H9 (cell line): ENCODE measurements at regions not wholly inside any gene's neighbourhood (a gene's known extent, or its start where the extent isn't known, plus 50 kb on each side); places are given as distances from the start of the nearest gene placed in this dataset.

ENCODE experiments used
- DNase-seq: peaks from one replicate; pipeline ENCODE4 v3.0.0-alpha.2; 2017
- H2AFZ ChIP-seq: one replicate; pipeline ENCODE4 v1.6.1; 2013; ENCODE audit warnings: mild to moderate bottlenecking, low read length, control low read depth, moderate library complexity
- H2AK5ac ChIP-seq: 2 replicates; pipeline ENCODE4 v1.6.1; 2013; ENCODE audit warnings: low read length, control low read depth, mixed read lengths; ENCODE audit not compliant: insufficient read length
- H2BK120ac ChIP-seq: one replicate; pipeline ENCODE4 v1.6.1; 2013; ENCODE audit warnings: low read depth, mild to moderate bottlenecking, low read length, control low read depth, inconsistent platforms; ENCODE audit not compliant: poor library complexity, severe bottlenecking
- H2BK12ac ChIP-seq: 2 replicates; pipeline ENCODE4 v1.6.1; 2013; ENCODE audit warnings: low read length, control low read depth, mixed read lengths, low read depth; ENCODE audit not compliant: insufficient read length
- H2BK15ac ChIP-seq: 2 replicates; pipeline ENCODE4 v1.6.1; 2013; ENCODE audit warnings: low read depth, low read length, control low read depth
- H2BK20ac ChIP-seq: one replicate; pipeline ENCODE4 v1.6.1; 2013; ENCODE audit warnings: low read depth, mild to moderate bottlenecking, low read length, control low read depth, inconsistent platforms; ENCODE audit not compliant: poor library complexity, severe bottlenecking
- H2BK5ac ChIP-seq: 2 replicates; pipeline ENCODE4 v1.6.1; 2013; ENCODE audit warnings: low read length, control low read depth, mixed read lengths; ENCODE audit not compliant: insufficient read length
- H3K14ac ChIP-seq: 2 replicates; pipeline ENCODE4 v1.6.1; 2013; ENCODE audit warnings: low read length, control low read depth; ENCODE audit not compliant: insufficient read depth
- H3K18ac ChIP-seq: 2 replicates; pipeline ENCODE4 v1.6.1; 2013; ENCODE audit warnings: low read depth, mild to moderate bottlenecking, mixed read lengths, low read length, control low read depth; ENCODE audit not compliant: insufficient read length
- H3K23ac ChIP-seq: 2 replicates; pipeline ENCODE4 v1.6.1; 2013; ENCODE audit warnings: low read length, control low read depth, mixed read lengths, low read depth; ENCODE audit not compliant: insufficient read length
- H3K23me2 ChIP-seq: 2 replicates; pipeline ENCODE4 v1.6.1; 2013; ENCODE audit warnings: low read depth, mild to moderate bottlenecking, mixed read lengths, low read length, control low read depth; ENCODE audit not compliant: insufficient read length, poor library complexity, severe bottlenecking
- H3K27ac ChIP-seq: 2 replicates; pipeline ENCODE4 v1.5.1; 2013; ENCODE audit warnings: low read length, control low read depth, mixed read lengths, low read depth; ENCODE audit not compliant: insufficient read length
- H3K27me3 ChIP-seq: 2 replicates; pipeline ENCODE4 v1.6.1; 2013; ENCODE audit warnings: low read length, control low read depth, inconsistent platforms; ENCODE audit not compliant: insufficient read depth
- H3K4ac ChIP-seq: 2 replicates; pipeline ENCODE4 v1.6.1; 2013; ENCODE audit warnings: low read depth, mild to moderate bottlenecking, control low read depth, inconsistent platforms, low read length, moderate library complexity
- H3K4me1 ChIP-seq: 2 replicates; pipeline ENCODE4 v1.6.1; 2013; ENCODE audit warnings: low read length, control low read depth, inconsistent platforms; ENCODE audit not compliant: insufficient read depth
- H3K4me2 ChIP-seq: 2 replicates; pipeline ENCODE4 v1.6.1; 2013; ENCODE audit warnings: low read length, control low read depth, mixed read lengths; ENCODE audit not compliant: insufficient read length, insufficient read depth
- H3K56ac ChIP-seq: 2 replicates; pipeline ENCODE4 v1.6.1; 2013; ENCODE audit warnings: low read depth, mild to moderate bottlenecking, mixed read lengths, low read length, control low read depth; ENCODE audit not compliant: insufficient read length
- H3K79me1 ChIP-seq: 2 replicates; pipeline ENCODE4 v1.6.1; 2013; ENCODE audit warnings: low read depth, mild to moderate bottlenecking, moderate library complexity, low read length, control low read depth, inconsistent platforms; ENCODE audit not compliant: insufficient read depth, poor library complexity, severe bottlenecking
- H3K79me2 ChIP-seq: 2 replicates; pipeline ENCODE4 v1.6.1; 2013; ENCODE audit warnings: low read length, control low read depth, inconsistent platforms; ENCODE audit not compliant: insufficient read depth
- H3K9ac ChIP-seq: 2 replicates; pipeline ENCODE4 v1.6.1; 2013; ENCODE audit warnings: low read length, control low read depth, mixed read lengths; ENCODE audit not compliant: insufficient read length; ENCODE audit errors: extremely low read depth
- H3K9me3 ChIP-seq: one replicate; pipeline ENCODE4 v1.6.1; 2013; ENCODE audit warnings: low read depth, low read length, inconsistent platforms; ENCODE audit not compliant: control insufficient read depth
- H3T11ph ChIP-seq: one replicate; pipeline ENCODE4 v1.6.1; 2013; ENCODE audit warnings: mild to moderate bottlenecking, low read length, control low read depth, inconsistent platforms
- H4K20me1 ChIP-seq: one replicate; pipeline ENCODE4 v1.6.1; 2013; ENCODE audit not compliant: control insufficient read depth, insufficient read length, insufficient read depth
- H4K5ac ChIP-seq: 2 replicates; pipeline ENCODE4 v1.6.1; 2013; ENCODE audit warnings: low read depth, mild to moderate bottlenecking, mixed read lengths, low read length, control low read depth; ENCODE audit not compliant: insufficient read length
- H4K8ac ChIP-seq: replicated peaks from 2 replicates; pipeline ENCODE4 v1.6.1; 2013; ENCODE audit warnings: low read length, control low read depth, mixed read lengths, low read depth; ENCODE audit not compliant: insufficient read length
- H4K91ac ChIP-seq: 2 replicates; pipeline ENCODE4 v1.6.1; 2013; ENCODE audit warnings: low read depth, mild to moderate bottlenecking, moderate library complexity, mixed read lengths, low read length, control low read depth; ENCODE audit not compliant: insufficient read length
- H3K27ac Mint-ChIP-seq, 3 experiments: 2 replicates in 2 of 3; 3 replicates in 1 of 3; pipeline ENCODE4 v1.8.0; 2020 to 2021; ENCODE audit warnings: mixed read lengths in 3 of 3, mild to moderate bottlenecking in 1 of 3, moderate library complexity in 1 of 3
- H3K27me3 Mint-ChIP-seq: 2 replicates; pipeline ENCODE4 v1.8.0; 2021; ENCODE audit warnings: low read depth, mild to moderate bottlenecking, moderate library complexity, mixed read lengths
- H3K36me3 Mint-ChIP-seq, 3 experiments: 2 replicates in 2 of 3; 3 replicates in 1 of 3; pipeline ENCODE4 v1.8.0; 2020 to 2021; ENCODE audit warnings: low read depth in 3 of 3, mixed read lengths in 3 of 3; ENCODE audit not compliant: insufficient read depth in 1 of 3
- H3K4me1 Mint-ChIP-seq, 2 experiments: 2 replicates each; pipeline ENCODE4 v1.8.0; 2020; ENCODE audit warnings: mixed read lengths in 2 of 2
- H3K4me3 Mint-ChIP-seq, 2 experiments: 2 replicates in 1 of 2; 3 replicates in 1 of 2; pipeline ENCODE4 v1.8.0; 2020 to 2021; ENCODE audit warnings: mild to moderate bottlenecking in 2 of 2, mixed read lengths in 2 of 2, moderate library complexity in 1 of 2
- H3K9me3 Mint-ChIP-seq, 2 experiments: 2 replicates in 1 of 2; 3 replicates in 1 of 2; pipeline ENCODE4 v1.8.0; 2020; ENCODE audit warnings: mild to moderate bottlenecking in 2 of 2, mixed read lengths in 2 of 2, moderate library complexity in 1 of 2
- WGBS: extraction: QIAGEN DNeasy Blood & Tissue Kit; methylation state at CpG from one replicate; pipeline ENCODE4 v1.1.7; 2013; ENCODE audit warnings: missing lambda C conversion rate, low lambda C conversion rate, mixed read lengths; ENCODE audit not compliant: insufficient read length; ENCODE audit errors: extremely low coverage; 5-methylcytosine and 5-hydroxymethylcytosine counted together
- TF ChIP-seq, protein P1 (sequence below): fragments of 200-600 bp; sonication (generic); conservative IDR thresholded peaks from 3 replicates; pipeline ENCODE4 v1.8.0; 2021; ENCODE audit warnings: antibody characterized with exemption, mild to moderate bottlenecking

DNA sequence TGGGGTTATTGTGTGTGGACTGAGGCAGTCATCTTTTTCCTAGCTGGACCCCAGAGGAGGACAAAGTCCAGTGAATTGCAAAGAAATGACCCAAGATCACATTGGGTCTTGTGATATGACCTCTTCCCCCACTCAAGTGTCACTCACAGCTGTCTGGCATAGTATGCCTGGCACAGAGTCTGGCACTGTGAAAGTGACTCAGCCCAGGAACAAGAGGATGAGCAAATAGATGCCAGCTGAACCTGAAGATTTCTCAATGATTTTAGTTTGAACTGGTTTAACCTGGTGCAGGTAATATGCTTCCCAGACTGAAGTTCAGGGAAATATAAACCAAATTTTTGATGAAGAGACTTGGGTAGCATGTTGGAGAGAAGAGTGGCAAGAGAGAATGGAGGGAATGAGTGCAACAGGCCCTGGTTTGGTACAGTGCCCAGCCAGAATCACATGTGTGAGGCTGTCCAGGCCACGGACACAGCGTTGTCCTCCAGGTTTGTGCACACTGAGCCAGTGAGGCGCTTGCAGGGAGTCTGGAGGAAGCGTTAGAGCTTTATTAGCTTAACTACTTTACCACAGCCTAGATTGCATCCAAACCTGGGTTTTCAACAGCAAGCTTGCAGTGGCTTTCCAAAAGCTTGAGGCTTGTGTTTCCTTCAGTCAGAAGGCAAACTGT, 332.9 kb downstream of the NUAK1 start:
- H3K36me3 Mint-ChIP-seq, result no peaks in the 10 kb centered on the region
- DNase-seq, result no peak
- no peak overlapping the region for H4K5ac ChIP-seq
- no peak overlapping the region for H2BK15ac ChIP-seq
- H3K4me1 ChIP-seq, result no peaks in the 10 kb centered on the region
- H2BK5ac ChIP-seq, result no peak overlapping the region
- H4K20me1 ChIP-seq, result no peaks in the 10 kb centered on the region
- H3K4ac ChIP-seq, result no peak overlapping the region
- H2AFZ ChIP-seq, result no peak overlapping the region
- no peak overlapping the region for H3K4me2 ChIP-seq
- no peak overlapping the region for H3K56ac ChIP-seq
- H3K27me3 Mint-ChIP-seq, result no peaks in the 10 kb centered on the region; the same call in 1 of the 2 replicates
- H3K9ac ChIP-seq, result no peak overlapping the region
- TF ChIP-seq, protein P1, sequence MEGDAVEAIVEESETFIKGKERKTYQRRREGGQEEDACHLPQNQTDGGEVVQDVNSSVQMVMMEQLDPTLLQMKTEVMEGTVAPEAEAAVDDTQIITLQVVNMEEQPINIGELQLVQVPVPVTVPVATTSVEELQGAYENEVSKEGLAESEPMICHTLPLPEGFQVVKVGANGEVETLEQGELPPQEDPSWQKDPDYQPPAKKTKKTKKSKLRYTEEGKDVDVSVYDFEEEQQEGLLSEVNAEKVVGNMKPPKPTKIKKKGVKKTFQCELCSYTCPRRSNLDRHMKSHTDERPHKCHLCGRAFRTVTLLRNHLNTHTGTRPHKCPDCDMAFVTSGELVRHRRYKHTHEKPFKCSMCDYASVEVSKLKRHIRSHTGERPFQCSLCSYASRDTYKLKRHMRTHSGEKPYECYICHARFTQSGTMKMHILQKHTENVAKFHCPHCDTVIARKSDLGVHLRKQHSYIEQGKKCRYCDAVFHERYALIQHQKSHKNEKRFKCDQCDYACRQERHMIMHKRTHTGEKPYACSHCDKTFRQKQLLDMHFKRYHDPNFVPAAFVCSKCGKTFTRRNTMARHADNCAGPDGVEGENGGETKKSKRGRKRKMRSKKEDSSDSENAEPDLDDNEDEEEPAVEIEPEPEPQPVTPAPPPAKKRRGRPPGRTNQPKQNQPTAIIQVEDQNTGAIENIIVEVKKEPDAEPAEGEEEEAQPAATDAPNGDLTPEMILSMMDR, result no peak
- H2BK20ac ChIP-seq, result no peak overlapping the region
- no peaks in the 10 kb centered on the region for H3K23me2 ChIP-seq
- H3K14ac ChIP-seq, result no peak overlapping the region
- no peak overlapping the region for H3T11ph ChIP-seq
- H3K27ac Mint-ChIP-seq, result no peak overlapping the region
- no peak overlapping the region for H4K8ac ChIP-seq
- H3K18ac ChIP-seq, result no peak overlapping the region
- H3K4me3 Mint-ChIP-seq, result no peak overlapping the region
- H4K91ac ChIP-seq, result no peak overlapping the region
- H3K4me1 Mint-ChIP-seq, result no peaks in the 10 kb centered on the region
- no CpG with 5 or more reads among the region's 4 CpGs for WGBS
- no peak overlapping the region for H3K27ac ChIP-seq
- H3K79me1 ChIP-seq, result no peaks in the 10 kb centered on the region
- no peaks in the 10 kb centered on the region; the same call in 1 of the 2 replicates for H3K79me2 ChIP-seq
- H2AK5ac ChIP-seq, result no peak overlapping the region
- H2BK12ac ChIP-seq, result no peak overlapping the region
- no peak overlapping the region for H3K23ac ChIP-seq
- H3K27me3 ChIP-seq, result no peaks in the 10 kb centered on the region
- no peak overlapping the region for H2BK120ac ChIP-seq
- H3K9me3 ChIP-seq, result no peaks in the 10 kb centered on the region
- H3K9me3 Mint-ChIP-seq, result no peaks in the 10 kb centered on the region; a peak in 1 of 5 replicates
